ENCODE measurements at regions not wholly inside any gene's neighbourhood (a gene's known extent, or its start where the extent isn't known, plus 50 kb on each side); places are given as distances from the start of the nearest gene placed in this dataset.
"Not testable (repeated sequence)": the region's sequence is repeated elsewhere in the genome, so short reads cannot be mapped to it uniquely, and the experiment has no call there.

DNA sequence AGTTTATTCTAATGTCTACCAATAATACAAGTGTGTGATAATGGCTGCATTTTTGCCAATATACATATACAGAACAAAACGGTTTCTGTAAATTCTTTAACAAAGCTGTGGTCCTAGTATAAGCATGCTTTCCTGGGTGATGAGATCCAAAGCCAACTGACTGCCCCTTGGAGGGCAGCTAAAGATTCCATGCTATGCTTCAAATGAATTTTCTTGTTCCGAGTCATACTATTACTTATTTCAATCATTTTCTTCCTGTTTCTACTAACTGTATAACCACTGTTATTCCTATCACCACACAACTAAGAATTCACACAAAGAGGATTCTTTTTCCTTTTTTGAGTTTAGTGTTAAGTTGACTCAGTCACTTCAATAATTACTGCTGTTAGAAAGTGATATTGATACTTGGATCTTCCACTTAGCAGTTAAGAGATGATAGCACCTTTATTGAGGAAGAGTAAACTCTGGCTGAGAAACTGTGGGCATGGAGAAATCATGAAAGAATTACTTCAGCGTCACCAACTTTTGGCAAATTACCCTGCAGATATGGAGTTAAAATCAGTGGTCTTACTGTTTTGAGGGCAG is 197.5 kb downstream of the ARL4A start:
- no peak for DNase-seq (ENCODE audit: low spot score)

- DNase-seq (ENCODE audit: low spot score), result no peak
These were observed 201.3 kb downstream of the ARL4A start for GRCh38 chr7:12888717-12889116.

- DNase-seq (ENCODE audit: low spot score), result no peak
These were observed 202.0 kb downstream of the ARL4A start for GRCh38 chr7:12889391-12889790.

DNA sequence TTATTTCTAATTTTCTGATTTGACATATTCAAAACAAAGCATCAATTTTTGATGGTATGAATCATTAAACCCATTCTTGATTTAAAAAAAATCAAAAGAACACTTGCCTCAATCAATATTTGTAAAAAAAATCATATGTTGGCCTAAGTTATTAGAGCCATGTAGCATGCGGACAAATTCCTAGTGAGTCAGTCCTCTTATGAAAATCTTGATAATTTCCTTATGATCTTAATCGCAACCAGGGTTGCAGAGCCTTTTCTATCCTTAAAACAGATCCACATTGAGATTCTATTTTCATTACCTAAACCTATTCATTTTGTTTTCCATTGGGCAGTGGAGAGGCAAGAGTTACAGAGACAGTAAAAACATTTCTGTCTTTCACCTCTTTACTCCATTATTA is 203.2 kb downstream of the ARL4A start:
- no peak for DNase-seq (ENCODE audit: low spot score)

GRCh38 chr7:12893292-12893691 is 205.9 kb downstream of the ARL4A start:
- DNase-seq (ENCODE audit: low spot score), result no peak

DNA sequence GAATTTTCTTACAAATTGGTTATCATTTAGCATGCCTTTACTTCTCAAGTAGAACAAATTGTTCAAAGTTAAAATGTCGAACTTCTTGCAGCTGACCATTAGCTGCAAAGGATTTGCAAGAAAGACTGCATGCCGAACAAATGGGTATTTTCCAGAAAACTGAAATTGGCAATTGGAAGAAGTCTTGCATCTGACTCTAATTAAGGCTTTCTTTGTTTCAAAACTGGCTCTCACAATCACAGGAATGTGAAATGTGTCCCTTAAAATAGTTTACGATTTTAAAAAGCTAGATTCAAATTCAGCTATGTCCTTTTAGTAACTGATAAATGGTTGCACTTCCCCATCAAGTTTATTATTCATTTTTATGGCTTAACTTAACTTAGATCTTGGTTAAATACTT is 207.9 kb downstream of the ARL4A start:
- no peak for DNase-seq (ENCODE audit: low spot score)

DNA sequence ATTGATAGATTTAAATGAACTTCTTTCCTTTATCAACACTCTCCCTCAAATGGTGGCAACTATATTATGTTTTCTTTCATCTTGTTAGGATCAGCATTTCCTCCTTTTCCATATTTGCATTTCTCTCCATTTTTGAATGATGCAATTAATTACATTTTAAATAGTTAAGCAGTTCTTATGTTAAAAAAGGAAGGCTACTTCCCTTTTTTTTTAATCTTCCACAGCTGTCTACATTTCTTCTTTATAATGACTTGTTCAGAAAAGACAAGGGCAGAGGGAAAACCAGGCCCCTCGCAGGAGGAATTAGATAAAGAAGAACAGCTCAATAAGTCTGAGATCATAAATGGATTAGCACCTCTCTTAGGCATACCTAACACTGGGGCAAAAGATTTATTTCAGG is 208.9 kb downstream of the ARL4A start:
- no peak for DNase-seq (ENCODE audit: low spot score)

DNA sequence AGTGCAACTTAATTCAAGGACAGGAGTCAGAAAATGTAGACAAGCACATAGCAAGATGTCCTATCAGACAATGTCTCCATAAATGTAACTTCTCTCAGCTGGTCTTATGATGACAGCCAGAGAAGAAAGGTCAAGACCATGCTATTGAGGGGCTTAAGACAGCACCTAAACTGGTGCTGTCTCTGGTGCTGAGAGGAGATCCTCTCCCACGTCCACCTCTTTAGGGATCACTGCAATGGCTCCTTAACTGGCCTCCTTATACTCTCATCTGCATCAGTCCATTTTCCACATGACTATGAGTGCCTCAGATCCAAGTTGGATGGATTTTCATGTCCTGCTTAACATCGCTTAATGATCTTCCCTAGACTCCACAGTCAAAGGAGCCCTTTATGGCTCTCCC is 210.6 kb downstream of the ARL4A start:
- no peak for DNase-seq (ENCODE audit: low spot score)

DNA sequence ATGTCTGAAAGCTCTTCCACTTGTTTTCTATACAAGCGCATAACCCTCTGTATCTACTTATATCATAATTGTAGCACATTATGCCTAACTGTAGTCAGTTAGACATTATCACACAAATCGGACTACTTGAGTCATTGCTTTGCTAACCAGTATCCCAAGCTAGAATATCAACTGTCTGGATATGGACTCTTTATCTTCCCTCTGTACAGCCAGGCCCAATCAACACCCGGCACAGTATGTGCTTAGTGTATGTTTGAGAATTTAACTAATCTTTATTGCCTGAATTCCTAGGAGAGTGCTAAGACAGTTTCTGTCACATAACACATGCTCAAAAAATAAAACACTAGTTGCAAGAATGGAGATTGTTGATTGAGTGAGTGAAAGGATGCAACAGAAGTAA is 211.2 kb downstream of the ARL4A start:
- no peak for DNase-seq (ENCODE audit: low spot score)

GRCh38 chr7:12905671-12906070 is 218.2 kb downstream of the ARL4A start:
- no peak for DNase-seq (ENCODE audit: low spot score)

GRCh38 chr7:12907774-12908173 is 220.3 kb downstream of the ARL4A start:
- no peak for DNase-seq (ENCODE audit: low spot score)

- no peak for DNase-seq (ENCODE audit: low spot score)
These were observed 222.1 kb downstream of the ARL4A start for GRCh38 chr7:12909483-12909882.

GRCh38 chr7:12911053-12911452 is 223.6 kb downstream of the ARL4A start:
- DNase-seq (ENCODE audit: low spot score), result no peak

- no peak for DNase-seq (ENCODE audit: low spot score)
These were observed 225.6 kb downstream of the ARL4A start for GRCh38 chr7:12913002-12913401.

- no peak for DNase-seq (ENCODE audit: low spot score)
These were observed 230.4 kb downstream of the ARL4A start for GRCh38 chr7:12917801-12918200.

GRCh38 chr7:12921751-12922345 is 234.4 kb downstream of the ARL4A start:
- no peak for DNase-seq (ENCODE audit: low spot score)

DNA sequence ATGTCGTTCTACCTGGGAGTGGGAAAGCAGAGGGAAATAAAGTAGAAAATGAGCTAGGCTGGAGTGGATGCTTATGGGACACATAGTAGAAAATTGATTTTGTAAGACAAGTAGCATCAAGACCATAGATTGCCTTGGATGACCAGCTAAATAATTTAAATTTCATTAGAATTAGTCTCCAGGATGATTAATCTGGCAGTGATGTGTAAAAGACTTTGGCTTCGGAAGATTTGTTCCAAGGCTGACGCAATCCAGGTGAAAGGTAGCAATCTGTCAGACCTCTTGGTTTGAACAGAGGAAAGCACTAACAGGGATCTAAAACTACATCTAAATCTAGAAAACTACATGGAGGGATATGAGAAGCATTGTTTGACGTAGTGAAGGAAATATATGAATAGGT is 236.5 kb downstream of the ARL4A start:
- DNase-seq (ENCODE audit: low spot score), result no peak

- DNase-seq (ENCODE audit: low spot score), result no peak
These were observed 238.8 kb downstream of the ARL4A start for GRCh38 chr7:12926206-12926605.

- DNase-seq (ENCODE audit: low spot score), result no peak
These were observed 240.4 kb downstream of the ARL4A start for GRCh38 chr7:12927635-12928434.

DNA sequence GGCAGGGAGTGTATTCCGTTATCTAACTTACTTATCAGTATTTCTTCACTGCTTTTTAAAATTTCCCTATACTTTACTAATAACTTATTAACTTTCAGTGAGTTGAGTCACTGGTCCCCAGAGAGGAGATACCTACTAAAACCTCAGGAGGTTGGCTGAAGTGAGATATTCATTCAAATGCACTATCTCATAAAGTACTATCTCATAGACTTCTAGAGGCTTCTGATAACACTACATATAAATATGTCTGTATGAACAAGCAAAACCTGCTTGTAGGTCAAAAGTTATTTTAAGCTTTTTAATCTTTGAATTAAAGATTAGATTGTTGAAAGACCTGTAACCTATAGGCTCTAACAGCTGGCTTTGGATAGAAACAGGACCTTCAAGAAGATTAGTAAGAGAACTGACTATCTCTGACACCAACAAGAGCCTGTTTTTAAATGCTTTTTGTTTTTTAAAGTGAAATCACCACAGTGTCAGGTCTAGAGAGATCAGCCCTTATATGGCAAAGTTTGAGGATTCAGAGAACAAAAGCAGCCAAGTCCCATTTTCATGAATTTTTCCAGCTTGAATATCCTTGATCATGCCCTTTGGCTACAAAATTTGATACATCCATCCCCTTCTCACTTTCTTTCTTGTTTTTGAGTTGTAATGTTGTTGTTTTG is 242.2 kb downstream of the ARL4A start:
- DNase-seq (ENCODE audit: low spot score), result no peak

DNA sequence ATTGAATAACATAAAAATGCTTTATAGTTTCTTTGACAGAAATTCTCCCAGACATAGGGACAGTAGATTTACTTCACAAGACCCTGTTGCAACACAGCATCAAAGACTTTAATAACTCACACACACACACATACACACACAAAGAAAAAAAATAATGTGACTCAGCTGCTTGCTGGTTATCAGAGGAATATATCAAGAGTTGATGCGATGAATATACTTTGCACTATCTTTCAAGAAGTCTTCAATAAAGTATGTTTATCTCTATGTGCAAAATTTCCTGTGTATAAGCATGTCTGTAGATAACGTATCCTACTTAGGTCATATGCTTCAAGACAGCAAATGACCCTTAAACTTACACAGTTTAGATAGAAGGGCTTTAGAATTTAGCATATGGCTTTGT is 243.1 kb downstream of the ARL4A start:
- DNase-seq (ENCODE audit: low spot score), result no peak

DNA sequence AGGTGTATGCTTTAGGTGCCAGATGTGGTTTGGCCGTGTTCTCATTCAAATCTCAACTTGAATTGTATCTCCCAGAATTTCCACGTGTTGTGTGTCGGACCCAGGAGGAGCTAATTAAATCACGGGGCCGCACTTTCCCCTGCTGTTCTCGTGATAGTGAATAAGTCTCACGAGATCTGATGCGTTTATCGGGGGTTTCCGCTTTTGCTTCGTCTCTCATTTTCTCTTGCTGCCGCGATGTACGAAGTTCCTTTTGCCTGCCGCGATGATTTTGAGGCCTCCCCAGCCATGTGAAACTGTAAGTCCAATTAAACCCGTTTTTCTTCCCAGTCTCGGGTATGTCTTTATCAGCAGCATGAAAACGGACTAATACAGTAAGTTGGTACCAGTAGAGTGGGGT is 244.0 kb downstream of the ARL4A start:
- DNase-seq (ENCODE audit: low spot score), result not testable (repeated sequence)

- no peak for DNase-seq (ENCODE audit: low spot score)
These were observed 252.3 kb downstream of the ARL4A start for GRCh38 chr7:12939694-12940093.
